ENCODE measurements at regions not wholly inside any gene's neighbourhood (a gene's known extent, or its start where the extent isn't known, plus 50 kb on each side); places are given as distances from the start of the nearest gene placed in this dataset.
A peak's percentile ranks its signal among the peaks of the same experiment; 100 is the strongest.
"Not testable (repeated sequence)": the region's sequence is repeated elsewhere in the genome, so short reads cannot be mapped to it uniquely, and the experiment has no call there.

DNA sequence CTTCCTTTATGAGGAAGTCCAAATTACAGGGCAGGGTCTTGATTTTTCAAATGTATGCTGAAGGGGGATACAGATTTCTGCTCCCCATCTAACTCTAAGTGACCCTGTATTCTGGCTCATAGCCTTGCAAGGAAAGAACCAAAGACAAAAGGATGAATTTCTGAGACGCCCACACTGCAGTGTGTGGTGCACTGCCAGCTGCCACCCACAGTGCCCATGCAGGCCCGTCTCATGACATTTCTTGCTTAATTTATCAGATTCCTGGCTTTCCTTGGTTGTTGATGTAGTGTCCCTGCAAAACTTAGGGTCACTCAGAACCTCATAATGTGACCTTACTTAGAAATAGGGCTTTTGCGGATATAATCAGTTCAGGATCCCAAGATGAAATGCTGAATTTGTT is 68.0 kb downstream of the CBLN4 start:
- DNase-seq = no peak

- no peak for DNase-seq
Observed at GRCh38 chr20:55936209-55936595, 69.1 kb downstream of the CBLN4 start.

DNA sequence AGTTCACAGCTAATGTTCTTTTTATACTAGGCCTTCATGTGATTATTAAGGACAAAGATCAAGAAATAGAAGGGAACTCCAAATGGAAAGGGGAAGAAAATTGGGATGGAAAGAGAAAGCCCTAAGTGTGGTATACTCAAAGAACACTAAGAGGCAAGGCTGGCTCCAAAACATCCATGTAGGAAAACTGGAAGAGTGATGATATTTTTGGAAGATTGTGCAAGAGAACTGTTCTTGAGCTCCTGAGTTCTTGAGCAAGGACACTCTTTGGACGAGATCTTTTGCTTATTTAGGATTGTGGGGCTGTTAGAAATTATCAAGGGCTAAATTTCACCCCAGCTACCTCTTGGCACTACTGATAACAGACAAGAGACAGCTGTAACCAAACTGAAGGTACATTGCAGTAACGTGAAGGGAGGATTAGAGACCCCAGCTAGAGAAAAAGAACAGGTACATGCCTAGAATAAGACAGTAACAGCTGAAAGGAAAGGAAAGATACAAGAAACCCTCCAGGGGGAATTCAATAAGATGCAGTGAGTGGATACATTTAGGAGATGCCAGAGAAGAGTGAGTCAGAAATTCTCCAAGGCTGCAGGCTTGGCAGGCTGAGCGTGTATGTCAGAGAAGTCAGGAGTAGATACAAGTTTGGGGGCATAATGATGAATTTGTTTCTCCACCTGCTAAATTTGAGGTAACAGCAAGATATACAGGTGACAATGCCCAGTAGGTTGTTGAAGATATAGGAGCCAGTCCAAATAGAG is 69.7 kb downstream of the CBLN4 start:
- no peak for DNase-seq

GRCh38 chr20:55934146-55934545 is 71.2 kb downstream of the CBLN4 start:
- no peak for DNase-seq

- not testable (repeated sequence) for DNase-seq
Observed at GRCh38 chr20:55930876-55931275, 74.4 kb downstream of the CBLN4 start.

GRCh38 chr20:55928266-55928665 is 77.1 kb downstream of the CBLN4 start:
- DNase-seq = no peak

DNA sequence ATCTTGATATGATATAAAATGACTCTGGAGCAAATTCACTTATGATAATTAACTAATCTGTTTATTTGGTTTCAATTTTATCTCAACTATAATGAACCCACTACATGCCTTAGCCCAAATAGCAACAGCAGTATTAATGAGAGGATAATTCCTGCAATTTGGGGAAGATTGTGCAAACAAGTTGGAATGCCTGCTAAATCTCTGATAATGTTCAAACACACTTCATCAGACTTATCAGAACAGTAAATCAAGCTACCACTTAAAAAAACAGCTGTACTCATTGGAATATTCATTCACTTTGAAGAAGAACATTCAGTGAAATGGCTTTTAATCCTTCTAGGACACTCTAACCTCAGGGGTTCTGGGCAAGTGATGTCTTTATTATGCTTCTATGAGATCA is 85.4 kb downstream of the CBLN4 start:
- DNase-seq = no peak

GRCh38 chr20:55919319-55919718 is 86.0 kb downstream of the CBLN4 start:
- no peak for DNase-seq

- DNase-seq = no peak
Observed at GRCh38 chr20:55918471-55918870, 86.8 kb downstream of the CBLN4 start.

- peak; percentile 25 for DNase-seq
Observed at GRCh38 chr20:55893031-55893430, 112.3 kb downstream of the CBLN4 start.

GRCh38 chr20:55888685-55889084 is 116.6 kb downstream of the CBLN4 start:
- DNase-seq = no peak

GRCh38 chr20:55882910-55883309 is 122.4 kb downstream of the CBLN4 start:
- DNase-seq = no peak

DNA sequence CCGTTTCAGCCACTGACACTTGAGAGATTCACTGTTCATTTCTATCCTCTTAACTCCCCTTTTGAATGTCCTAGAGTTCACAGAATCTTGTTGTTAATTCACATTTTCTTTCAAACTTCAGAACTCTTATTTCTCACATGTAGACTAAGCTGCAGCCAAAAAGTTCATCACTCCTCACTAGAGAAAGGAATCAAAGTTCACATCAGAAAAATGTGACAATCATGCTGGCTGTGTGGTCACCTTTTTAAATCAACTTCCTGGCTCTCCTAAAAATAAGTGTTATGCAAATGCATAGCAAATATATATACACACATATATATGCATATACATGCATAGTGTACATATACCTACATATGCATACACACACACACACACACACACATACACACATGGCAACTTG is 123.0 kb downstream of the CBLN4 start:
- DNase-seq = no peak

DNA sequence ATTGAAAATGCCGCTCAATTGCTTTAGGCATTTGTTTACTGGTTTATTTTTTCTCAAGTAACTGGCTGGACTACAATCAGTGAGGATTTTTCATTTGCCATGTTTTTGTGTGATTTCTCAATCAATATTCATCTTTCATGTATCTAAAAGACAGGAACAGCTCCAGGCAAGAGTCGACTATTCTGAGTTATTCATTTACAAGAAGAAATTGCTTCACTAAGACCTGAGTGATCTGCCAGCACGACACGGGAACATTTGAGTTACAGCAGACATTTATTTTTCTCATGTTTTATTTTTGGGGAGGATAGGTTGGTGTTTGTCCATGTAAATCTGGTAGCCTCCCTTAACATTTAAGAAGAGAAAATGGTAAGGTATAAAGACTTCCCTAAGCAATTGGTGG is 124.1 kb downstream of the CBLN4 start:
- no peak for DNase-seq

DNA sequence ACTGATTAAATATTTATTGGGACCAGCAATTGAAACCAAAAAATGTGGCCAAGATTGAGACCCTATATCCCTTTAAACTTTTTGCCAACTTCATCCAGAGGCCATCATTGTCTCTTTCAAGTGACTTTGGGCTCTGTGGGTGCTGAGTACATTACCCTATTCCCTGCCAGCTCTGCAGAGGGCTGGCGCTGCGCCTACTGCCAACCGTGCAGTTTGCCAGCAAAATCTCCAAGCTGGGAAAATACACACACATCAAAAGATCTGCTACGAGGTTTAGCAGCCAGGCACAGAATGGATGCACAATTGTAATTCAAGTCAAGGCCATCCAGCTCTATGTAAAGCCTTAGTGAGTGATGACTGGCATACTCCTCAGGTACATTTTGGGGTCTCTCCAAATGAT is 125.0 kb downstream of the CBLN4 start:
- DNase-seq = no peak

DNA sequence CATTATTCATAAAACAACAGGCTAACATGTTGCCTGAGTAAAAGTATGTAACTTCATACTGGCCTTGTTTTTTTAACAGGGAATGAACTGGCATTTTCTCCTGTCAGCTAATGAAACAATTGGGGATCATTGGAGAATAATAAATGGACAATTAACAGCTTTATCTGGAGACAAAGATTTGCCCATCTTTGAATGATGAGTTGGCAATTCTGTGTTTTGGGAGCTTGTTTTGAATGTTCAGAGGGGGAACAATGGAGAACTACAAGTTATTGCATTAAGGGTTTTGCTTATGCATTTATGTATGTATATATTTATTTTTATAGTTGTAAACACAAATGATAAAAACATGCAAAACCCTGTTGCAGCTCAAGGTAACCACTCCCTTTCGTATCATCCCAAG is 150.3 kb downstream of the CBLN4 start:
- DNase-seq = no peak

- no peak for DNase-seq
Observed at GRCh38 chr20:55830121-55830827, 175.0 kb downstream of the CBLN4 start.

DNA sequence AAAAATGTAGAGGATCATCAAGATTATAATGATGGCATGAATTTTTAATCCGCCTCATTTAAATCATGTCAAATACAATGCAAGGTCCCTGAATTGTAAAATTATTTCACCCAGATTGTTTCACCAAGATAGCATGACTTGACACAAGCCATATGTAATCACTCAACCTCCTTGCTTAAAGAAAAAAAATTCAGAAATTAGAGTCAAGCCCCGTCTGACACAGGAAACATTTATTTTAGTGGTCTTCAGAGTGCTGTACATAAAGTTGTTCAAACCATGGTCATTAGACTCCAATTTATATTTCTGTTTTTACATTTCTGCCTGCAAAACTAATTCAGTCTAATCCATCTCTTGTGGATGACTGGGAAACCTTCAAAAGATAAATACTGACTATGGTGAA is 200.2 kb downstream of the CBLN4 start:
- DNase-seq = no peak

- DNase-seq = no peak
Observed at GRCh38 chr20:55800552-55801245, 204.6 kb downstream of the CBLN4 start.

- no peak for DNase-seq
Observed at GRCh38 chr20:55793986-55794385, 211.3 kb downstream of the CBLN4 start.

DNA sequence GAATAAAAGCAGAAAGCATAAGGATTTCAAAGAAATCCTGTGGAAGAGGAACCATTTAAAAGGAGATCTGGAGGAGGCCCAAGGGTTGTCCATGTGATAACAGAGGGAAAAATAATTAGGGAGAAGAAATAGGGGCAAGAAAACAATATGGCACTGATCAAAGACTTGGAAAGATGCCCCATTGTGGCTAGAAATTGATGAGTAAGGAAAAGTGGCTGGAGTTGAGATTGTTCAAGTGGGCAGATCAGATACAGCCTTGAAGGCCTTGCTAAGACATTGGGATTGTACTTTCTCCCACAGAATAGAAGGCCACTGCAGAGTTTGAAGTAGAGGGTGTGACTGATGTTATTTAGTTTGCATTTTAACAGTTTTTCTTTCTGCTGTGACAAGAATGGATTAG is 213.3 kb downstream of the CBLN4 start:
- DNase-seq = no peak

DNA sequence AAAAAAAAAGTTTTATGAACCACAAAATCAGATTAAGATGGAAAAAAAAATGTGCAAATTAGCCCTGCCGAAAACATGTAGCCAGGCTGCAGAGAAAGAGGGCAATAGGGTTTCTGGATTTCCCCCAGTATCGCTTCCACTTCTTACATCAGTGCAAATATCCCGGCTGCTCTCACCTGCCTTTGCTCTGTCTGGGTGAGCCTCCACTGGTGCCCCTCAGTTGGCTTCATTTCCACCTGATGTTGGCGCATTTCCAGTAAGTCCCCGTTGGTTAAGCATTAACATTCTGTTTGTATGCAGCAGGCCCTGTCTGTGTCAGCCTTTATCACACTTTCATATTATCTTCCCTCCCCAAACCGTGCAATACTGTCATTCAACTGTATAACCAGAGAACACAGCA is 215.1 kb downstream of the CBLN4 start:
- DNase-seq = no peak

GRCh38 chr20:55784036-55784435 is 221.3 kb downstream of the CBLN4 start:
- DNase-seq = no peak

- no peak for DNase-seq
Observed at GRCh38 chr20:55783381-55783780, 221.9 kb downstream of the CBLN4 start.
